ENCODE measurements at regions not wholly inside any gene's neighbourhood (a gene's known extent, or its start where the extent isn't known, plus 50 kb on each side); places are given as distances from the start of the nearest gene placed in this dataset.

- TF ChIP-seq CTCF (IDR thresholded peaks at IDR 0.05) (no peak), POLR2A (IDR thresholded peaks at IDR 0.05) (no peak)
Measured at GRCh38 chr2:18483896-18484295, 76.6 kb downstream of the RDH14 start.
